HEK293 (cell line): ENCODE measurements at regions not wholly inside any gene's neighbourhood (a gene's known extent, or its start where the extent isn't known, plus 50 kb on each side); places are given as distances from the start of the nearest gene placed in this dataset.

Experiments used
- BCL11B ChIP-seq: fragments of 450-650 bp; formaldehyde crosslinking; IDR thresholded peaks from 2 replicates; pipeline ENCODE4 v1.5.1; 2016; ENCODE audit warnings: low read depth, missing biosample characterization, missing genetic modification characterization
- CTCF ChIP-seq: fragments of 450-650 bp; formaldehyde crosslinking; IDR thresholded peaks from 2 replicates; pipeline ENCODE4 v1.5.1; 2016; ENCODE audit warnings: missing biosample characterization, missing genetic modification characterization
- PRDM4 ChIP-seq: fragments of 450-650 bp; formaldehyde crosslinking; IDR thresholded peaks from 2 replicates; pipeline ENCODE4 v1.5.1; 2017; ENCODE audit warnings: missing biosample characterization, missing genetic modification characterization
- ZNF23 ChIP-seq: fragments of 450-650 bp; formaldehyde crosslinking; IDR thresholded peaks from 2 replicates; pipeline ENCODE4 v1.5.1; 2016; ENCODE audit warnings: missing biosample characterization, missing genetic modification characterization, borderline replicate concordance
- ZNF280D ChIP-seq: fragments of 450-650 bp; formaldehyde crosslinking; IDR thresholded peaks from 2 replicates; pipeline ENCODE4 v1.5.1; 2016; ENCODE audit warnings: missing biosample characterization, missing genetic modification characterization
- ZNF398 ChIP-seq: fragments of 450-650 bp; formaldehyde crosslinking; IDR thresholded peaks from 2 replicates; pipeline ENCODE4 v1.5.1; 2017; ENCODE audit warnings: missing biosample characterization, missing genetic modification characterization
- ZNF658 ChIP-seq: fragments of 450-650 bp; formaldehyde crosslinking; IDR thresholded peaks from 2 replicates; pipeline ENCODE4; 2016; ENCODE audit warnings: missing biosample characterization, missing genetic modification characterization
- ZNF707 ChIP-seq: fragments of 450-650 bp; formaldehyde crosslinking; IDR thresholded peaks from 2 replicates; pipeline ENCODE4 v1.5.1; 2016; ENCODE audit warnings: missing biosample characterization, missing genetic modification characterization
- ZSCAN30 ChIP-seq: fragments of 450-650 bp; IDR thresholded peaks from 2 replicates; pipeline ENCODE4 v1.5.1; 2018; ENCODE audit warnings: missing biosample characterization, mild to moderate bottlenecking, missing genetic modification characterization, moderate library complexity
- TF ChIP-seq, protein P1 (sequence below): fragments of 450-650 bp; formaldehyde crosslinking; IDR thresholded peaks from 2 replicates; pipeline ENCODE4 v1.5.1; 2016; ENCODE audit warnings: missing biosample characterization, missing genetic modification characterization
- TF ChIP-seq, protein P2 (sequence below): fragments of 450-650 bp; formaldehyde crosslinking; optimal IDR thresholded peaks from 2 replicates; pipeline ENCODE3; 2016; ENCODE audit warnings: missing biosample characterization, mild to moderate bottlenecking, missing genetic modification characterization

DNA sequence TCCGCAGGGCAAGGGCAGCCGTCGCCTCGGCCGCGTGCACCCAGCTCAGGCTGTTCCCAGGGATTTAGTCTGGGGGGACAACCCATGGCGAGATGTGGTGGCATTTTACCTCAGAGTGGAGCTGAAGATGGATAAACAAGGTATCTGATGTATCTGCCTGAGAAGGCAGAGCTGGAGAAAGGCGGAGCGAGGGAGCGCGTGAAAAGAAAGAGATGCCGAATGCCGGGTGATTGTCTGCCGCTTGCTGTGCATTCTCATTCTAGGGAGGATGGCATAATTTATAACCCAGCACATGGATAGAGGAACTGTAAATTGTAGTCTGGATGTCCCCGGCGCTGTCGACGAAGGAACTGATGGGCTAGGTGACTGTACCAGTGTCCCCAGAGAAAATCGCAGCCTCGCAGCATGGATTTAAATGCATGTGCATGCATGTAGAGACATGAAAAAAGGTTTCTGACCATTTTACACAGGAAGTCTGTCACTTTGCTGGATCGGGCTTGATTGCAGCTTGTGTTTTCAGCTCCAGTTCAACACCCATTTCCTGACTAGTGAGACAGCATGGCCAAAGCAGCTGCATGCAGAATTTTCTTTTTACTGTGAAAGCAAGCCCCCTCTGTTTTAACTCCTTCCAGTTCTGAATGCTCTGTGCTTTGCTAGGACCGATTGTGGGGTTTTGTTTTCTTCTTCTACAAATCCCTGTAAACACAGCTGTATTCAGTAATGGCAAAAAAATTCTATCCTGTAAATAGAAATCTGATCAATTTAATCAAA is 149.7 kb downstream of the PRL start:
- TF ChIP-seq CTCF (tag by site-specific recombination) (no peak), ZNF23 (tag by site-specific recombination) (no peak), ZNF280D (tag by site-specific recombination) (no peak), ZNF707 (no peak), ZNF658 (tag by site-specific recombination) (no peak), PRDM4 (tag by site-specific recombination) (no peak), BCL11B (tag by site-specific recombination) (no peak), ZSCAN30 (tag by site-specific recombination) (no peak), ZNF398 (tag by site-specific recombination) (no peak)
- TF ChIP-seq, protein P1, sequence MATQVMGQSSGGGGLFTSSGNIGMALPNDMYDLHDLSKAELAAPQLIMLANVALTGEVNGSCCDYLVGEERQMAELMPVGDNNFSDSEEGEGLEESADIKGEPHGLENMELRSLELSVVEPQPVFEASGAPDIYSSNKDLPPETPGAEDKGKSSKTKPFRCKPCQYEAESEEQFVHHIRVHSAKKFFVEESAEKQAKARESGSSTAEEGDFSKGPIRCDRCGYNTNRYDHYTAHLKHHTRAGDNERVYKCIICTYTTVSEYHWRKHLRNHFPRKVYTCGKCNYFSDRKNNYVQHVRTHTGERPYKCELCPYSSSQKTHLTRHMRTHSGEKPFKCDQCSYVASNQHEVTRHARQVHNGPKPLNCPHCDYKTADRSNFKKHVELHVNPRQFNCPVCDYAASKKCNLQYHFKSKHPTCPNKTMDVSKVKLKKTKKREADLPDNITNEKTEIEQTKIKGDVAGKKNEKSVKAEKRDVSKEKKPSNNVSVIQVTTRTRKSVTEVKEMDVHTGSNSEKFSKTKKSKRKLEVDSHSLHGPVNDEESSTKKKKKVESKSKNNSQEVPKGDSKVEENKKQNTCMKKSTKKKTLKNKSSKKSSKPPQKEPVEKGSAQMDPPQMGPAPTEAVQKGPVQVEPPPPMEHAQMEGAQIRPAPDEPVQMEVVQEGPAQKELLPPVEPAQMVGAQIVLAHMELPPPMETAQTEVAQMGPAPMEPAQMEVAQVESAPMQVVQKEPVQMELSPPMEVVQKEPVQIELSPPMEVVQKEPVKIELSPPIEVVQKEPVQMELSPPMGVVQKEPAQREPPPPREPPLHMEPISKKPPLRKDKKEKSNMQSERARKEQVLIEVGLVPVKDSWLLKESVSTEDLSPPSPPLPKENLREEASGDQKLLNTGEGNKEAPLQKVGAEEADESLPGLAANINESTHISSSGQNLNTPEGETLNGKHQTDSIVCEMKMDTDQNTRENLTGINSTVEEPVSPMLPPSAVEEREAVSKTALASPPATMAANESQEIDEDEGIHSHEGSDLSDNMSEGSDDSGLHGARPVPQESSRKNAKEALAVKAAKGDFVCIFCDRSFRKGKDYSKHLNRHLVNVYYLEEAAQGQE = no peak
- TF ChIP-seq, protein P2, sequence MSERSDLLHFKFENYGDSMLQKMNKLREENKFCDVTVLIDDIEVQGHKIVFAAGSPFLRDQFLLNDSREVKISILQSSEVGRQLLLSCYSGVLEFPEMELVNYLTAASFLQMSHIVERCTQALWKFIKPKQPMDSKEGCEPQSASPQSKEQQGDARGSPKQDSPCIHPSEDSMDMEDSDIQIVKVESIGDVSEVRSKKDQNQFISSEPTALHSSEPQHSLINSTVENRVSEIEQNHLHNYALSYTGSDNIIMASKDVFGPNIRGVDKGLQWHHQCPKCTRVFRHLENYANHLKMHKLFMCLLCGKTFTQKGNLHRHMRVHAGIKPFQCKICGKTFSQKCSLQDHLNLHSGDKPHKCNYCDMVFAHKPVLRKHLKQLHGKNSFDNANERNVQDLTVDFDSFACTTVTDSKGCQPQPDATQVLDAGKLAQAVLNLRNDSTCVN = no peak
